Activated naive CD8-positive, alpha-beta T cell (primary cell): ENCODE measurements at regions not wholly inside any gene's neighbourhood (a gene's known extent, or its start where the extent isn't known, plus 50 kb on each side); places are given as distances from the start of the nearest gene placed in this dataset.

ENCODE experiments used
- H3K27ac Mint-ChIP-seq: one replicate; pipeline ENCODE4 v1.8.0; 2021; ENCODE audit warnings: mixed read lengths
- H3K27me3 Mint-ChIP-seq: one replicate; pipeline ENCODE4 v1.8.0; 2021; ENCODE audit warnings: mixed read lengths
- H3K36me3 Mint-ChIP-seq: one replicate; pipeline ENCODE4 v1.8.0; 2021; ENCODE audit warnings: mixed read lengths
- H3K4me1 Mint-ChIP-seq: one replicate; pipeline ENCODE4 v1.8.0; 2021; ENCODE audit warnings: low read depth, mixed read lengths
- H3K4me3 Mint-ChIP-seq: one replicate; pipeline ENCODE4 v1.8.0; 2021; ENCODE audit warnings: mild to moderate bottlenecking, mixed read lengths
- H3K9me3 Mint-ChIP-seq: one replicate; pipeline ENCODE4 v1.8.0; 2021; ENCODE audit warnings: low read depth, mixed read lengths

- Mint-ChIP-seq H3K27ac (no peak overlapping the region), H3K4me3 (no peak overlapping the region), H3K36me3 (no peaks in the 10 kb centered on the region), H3K27me3 (peaks cover 2% of the 10 kb centered on the region), H3K4me1 (no peaks in the 10 kb centered on the region), H3K9me3 (no peaks in the 10 kb centered on the region)
Observed at GRCh38 chr10:106520698-106521097, 643.8 kb downstream of the SORCS1 start.

- H3K36me3 Mint-ChIP-seq, result no peaks in the 10 kb centered on the region
- no peaks in the 10 kb centered on the region for H3K9me3 Mint-ChIP-seq
- H3K27ac Mint-ChIP-seq, result no peak overlapping the region
- peaks cover 2% of the 10 kb centered on the region for H3K27me3 Mint-ChIP-seq
- H3K4me1 Mint-ChIP-seq, result no peaks in the 10 kb centered on the region
- H3K4me3 Mint-ChIP-seq, result no peak overlapping the region
Observed at GRCh38 chr10:106519376-106520030, 645.0 kb downstream of the SORCS1 start.

GRCh38 chr10:106515206-106515790 lies 649.2 kb downstream of the SORCS1 start:
- Mint-ChIP-seq H3K27ac (no peak overlapping the region), H3K9me3 (peaks cover 4% of the 10 kb centered on the region), H3K4me1 (no peaks in the 10 kb centered on the region), H3K4me3 (no peak overlapping the region), H3K36me3 (no peaks in the 10 kb centered on the region), H3K27me3 (peaks cover 2% of the 10 kb centered on the region)

GRCh38 chr10:106513352-106513771 lies 651.1 kb downstream of the SORCS1 start:
- no peak overlapping the region for H3K4me3 Mint-ChIP-seq
- H3K36me3 Mint-ChIP-seq, result no peaks in the 10 kb centered on the region
- H3K9me3 Mint-ChIP-seq, result peaks cover 4% of the 10 kb centered on the region
- H3K27me3 Mint-ChIP-seq, result no peaks in the 10 kb centered on the region
- no peaks in the 10 kb centered on the region for H3K4me1 Mint-ChIP-seq
- H3K27ac Mint-ChIP-seq, result no peak overlapping the region

- H3K36me3 Mint-ChIP-seq, result no peaks in the 10 kb centered on the region
- H3K27me3 Mint-ChIP-seq, result no peaks in the 10 kb centered on the region
- H3K9me3 Mint-ChIP-seq, result peaks cover 12% of the 10 kb centered on the region
- H3K4me1 Mint-ChIP-seq, result no peaks in the 10 kb centered on the region
- H3K27ac Mint-ChIP-seq, result no peak overlapping the region
- no peak overlapping the region for H3K4me3 Mint-ChIP-seq
Observed at GRCh38 chr10:106511917-106512316, 652.6 kb downstream of the SORCS1 start.

GRCh38 chr10:106508950-106509349 lies 655.6 kb downstream of the SORCS1 start:
- no peaks in the 10 kb centered on the region for H3K36me3 Mint-ChIP-seq
- H3K27ac Mint-ChIP-seq, result no peak overlapping the region
- H3K4me3 Mint-ChIP-seq, result no peak overlapping the region
- no peaks in the 10 kb centered on the region for H3K4me1 Mint-ChIP-seq
- peaks cover 15% of the 10 kb centered on the region for H3K9me3 Mint-ChIP-seq
- H3K27me3 Mint-ChIP-seq, result no peaks in the 10 kb centered on the region

GRCh38 chr10:106506526-106507283 lies 657.8 kb downstream of the SORCS1 start:
- Mint-ChIP-seq H3K4me1 (no peaks in the 10 kb centered on the region), H3K36me3 (no peaks in the 10 kb centered on the region), H3K4me3 (no peak overlapping the region), H3K27me3 (no peaks in the 10 kb centered on the region), H3K27ac (no peak overlapping the region), H3K9me3 (peaks cover 11% of the 10 kb centered on the region)

GRCh38 chr10:106504536-106504935 lies 660.0 kb downstream of the SORCS1 start:
- H3K4me3 Mint-ChIP-seq, result no peak overlapping the region
- peaks cover 18% of the 10 kb centered on the region for H3K9me3 Mint-ChIP-seq
- no peaks in the 10 kb centered on the region for H3K36me3 Mint-ChIP-seq
- no peak overlapping the region for H3K27ac Mint-ChIP-seq
- no peaks in the 10 kb centered on the region for H3K4me1 Mint-ChIP-seq
- no peaks in the 10 kb centered on the region for H3K27me3 Mint-ChIP-seq

GRCh38 chr10:106502641-106503040 lies 661.9 kb downstream of the SORCS1 start:
- no peaks in the 10 kb centered on the region for H3K4me1 Mint-ChIP-seq
- no peak overlapping the region for H3K4me3 Mint-ChIP-seq
- no peaks in the 10 kb centered on the region for H3K27me3 Mint-ChIP-seq
- peaks cover 16% of the 10 kb centered on the region for H3K9me3 Mint-ChIP-seq
- H3K36me3 Mint-ChIP-seq, result no peaks in the 10 kb centered on the region
- H3K27ac Mint-ChIP-seq, result no peak overlapping the region

GRCh38 chr10:106500925-106501525 lies 663.5 kb downstream of the SORCS1 start:
- H3K36me3 Mint-ChIP-seq, result no peaks in the 10 kb centered on the region
- H3K4me3 Mint-ChIP-seq, result no peak overlapping the region
- no peaks in the 10 kb centered on the region for H3K27me3 Mint-ChIP-seq
- no peak overlapping the region for H3K27ac Mint-ChIP-seq
- peaks cover 7% of the 10 kb centered on the region for H3K9me3 Mint-ChIP-seq
- H3K4me1 Mint-ChIP-seq, result no peaks in the 10 kb centered on the region

- H3K36me3 Mint-ChIP-seq, result no peaks in the 10 kb centered on the region
- H3K9me3 Mint-ChIP-seq, result peaks cover 7% of the 10 kb centered on the region
- no peaks in the 10 kb centered on the region for H3K27me3 Mint-ChIP-seq
- no peak overlapping the region for H3K4me3 Mint-ChIP-seq
- H3K4me1 Mint-ChIP-seq, result no peaks in the 10 kb centered on the region
- no peak overlapping the region for H3K27ac Mint-ChIP-seq
Observed at GRCh38 chr10:106500041-106500924, 664.2 kb downstream of the SORCS1 start.

- Mint-ChIP-seq H3K27me3 (no peaks in the 10 kb centered on the region), H3K4me3 (no peak overlapping the region)
Observed at GRCh38 chr10:106499448-106499847, 665.1 kb downstream of the SORCS1 start.

GRCh38 chr10:106498675-106499074 lies 665.8 kb downstream of the SORCS1 start:
- no peaks in the 10 kb centered on the region for H3K27me3 Mint-ChIP-seq
- no peak overlapping the region for H3K27ac Mint-ChIP-seq
- H3K9me3 Mint-ChIP-seq, result peaks cover 7% of the 10 kb centered on the region
- H3K4me3 Mint-ChIP-seq, result no peak overlapping the region
- H3K4me1 Mint-ChIP-seq, result no peaks in the 10 kb centered on the region
- no peaks in the 10 kb centered on the region for H3K36me3 Mint-ChIP-seq

More at GRCh38 chr10:106499448-106499847, 665.1 kb downstream of the SORCS1 start:
- H3K36me3 Mint-ChIP-seq, result no peaks in the 10 kb centered on the region
- peaks cover 7% of the 10 kb centered on the region for H3K9me3 Mint-ChIP-seq
- H3K4me1 Mint-ChIP-seq, result no peaks in the 10 kb centered on the region
- no peak overlapping the region for H3K27ac Mint-ChIP-seq

GRCh38 chr10:106495931-106496330 lies 668.6 kb downstream of the SORCS1 start:
- no peaks in the 10 kb centered on the region for H3K36me3 Mint-ChIP-seq
- H3K27ac Mint-ChIP-seq, result no peak overlapping the region
- H3K4me1 Mint-ChIP-seq, result no peaks in the 10 kb centered on the region
- H3K4me3 Mint-ChIP-seq, result no peak overlapping the region
- H3K9me3 Mint-ChIP-seq, result peaks cover 9% of the 10 kb centered on the region
- H3K27me3 Mint-ChIP-seq, result no peaks in the 10 kb centered on the region
